ENCODE measurements at regions not wholly inside any gene's neighbourhood (a gene's known extent, or its start where the extent isn't known, plus 50 kb on each side); places are given as distances from the start of the nearest gene placed in this dataset.

DNA sequence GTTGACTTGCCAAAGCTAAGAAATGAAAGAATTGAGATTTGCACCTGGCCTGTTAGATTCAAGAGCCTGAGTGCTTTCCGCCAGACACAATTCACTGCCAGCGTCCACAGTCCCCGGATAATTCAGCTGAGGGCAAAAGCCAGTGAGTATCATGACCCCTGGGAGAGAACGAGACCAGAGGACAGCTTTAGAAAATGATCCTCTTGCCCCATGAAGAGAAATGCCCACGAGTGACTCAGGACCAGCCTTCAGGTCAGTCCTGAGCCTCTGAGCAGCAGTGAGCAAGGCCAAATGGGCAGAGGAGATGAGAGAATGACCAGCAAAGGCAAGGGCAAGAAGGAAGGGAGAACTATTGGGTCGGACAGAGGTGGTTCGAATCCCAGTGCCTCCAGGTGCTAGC, 273.5 kb downstream of the FAM43A start:
- TF ChIP-seq, protein P1, sequence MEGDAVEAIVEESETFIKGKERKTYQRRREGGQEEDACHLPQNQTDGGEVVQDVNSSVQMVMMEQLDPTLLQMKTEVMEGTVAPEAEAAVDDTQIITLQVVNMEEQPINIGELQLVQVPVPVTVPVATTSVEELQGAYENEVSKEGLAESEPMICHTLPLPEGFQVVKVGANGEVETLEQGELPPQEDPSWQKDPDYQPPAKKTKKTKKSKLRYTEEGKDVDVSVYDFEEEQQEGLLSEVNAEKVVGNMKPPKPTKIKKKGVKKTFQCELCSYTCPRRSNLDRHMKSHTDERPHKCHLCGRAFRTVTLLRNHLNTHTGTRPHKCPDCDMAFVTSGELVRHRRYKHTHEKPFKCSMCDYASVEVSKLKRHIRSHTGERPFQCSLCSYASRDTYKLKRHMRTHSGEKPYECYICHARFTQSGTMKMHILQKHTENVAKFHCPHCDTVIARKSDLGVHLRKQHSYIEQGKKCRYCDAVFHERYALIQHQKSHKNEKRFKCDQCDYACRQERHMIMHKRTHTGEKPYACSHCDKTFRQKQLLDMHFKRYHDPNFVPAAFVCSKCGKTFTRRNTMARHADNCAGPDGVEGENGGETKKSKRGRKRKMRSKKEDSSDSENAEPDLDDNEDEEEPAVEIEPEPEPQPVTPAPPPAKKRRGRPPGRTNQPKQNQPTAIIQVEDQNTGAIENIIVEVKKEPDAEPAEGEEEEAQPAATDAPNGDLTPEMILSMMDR (IDR thresholded peaks at IDR 0.05): no peak
- no peak for TF ChIP-seq POLR2A (IDR thresholded peaks at IDR 0.05)
- no peak for TF ChIP-seq POLR2AphosphoS5 (IDR thresholded peaks at IDR 0.05)

Measured in prostate gland (tissue), 2 donors.